Neural progenitor cell (in vitro differentiated cells): ENCODE measurements at regions not wholly inside any gene's neighbourhood (a gene's known extent, or its start where the extent isn't known, plus 50 kb on each side); places are given as distances from the start of the nearest gene placed in this dataset.

Experiments used
- DNase-seq: peaks from one replicate; pipeline ENCODE4 v3.0.0-alpha.2; 2016; ENCODE audit warnings: low spot score
- H2AFZ ChIP-seq: fragments of 200-600 bp; sonication (generic); replicated peaks from 2 replicates; pipeline ENCODE4 v1.6.1; 2016; ENCODE audit warnings: antibody characterized with exemption
- H3F3A ChIP-seq: fragments of 200-600 bp; sonication (generic); 2 replicates; pipeline ENCODE4 v1.6.1; 2016; ENCODE audit warnings: antibody characterized with exemption, low read depth
- H3K27ac ChIP-seq: fragments of 200-600 bp; sonication (generic); 2 replicates; pipeline ENCODE4 v1.5.1; 2016; ENCODE audit warnings: mild to moderate bottlenecking
- H3K27me3 ChIP-seq: fragments of 200-600 bp; sonication (generic); 2 replicates; pipeline ENCODE4 v1.6.1; 2016; ENCODE audit warnings: mild to moderate bottlenecking, moderate library complexity
- H3K36me3 ChIP-seq: fragments of 200-600 bp; sonication (generic); 2 replicates; pipeline ENCODE4 v1.5.1; 2016
- H3K4me1 ChIP-seq: fragments of 200-600 bp; sonication (generic); 2 replicates; pipeline ENCODE4 v1.6.1; 2016; ENCODE audit warnings: mixed run types
- H3K4me2 ChIP-seq: fragments of 200-600 bp; sonication (generic); 2 replicates; pipeline ENCODE4 v1.6.1; 2016
- H3K4me3 ChIP-seq: fragments of 200-600 bp; sonication (generic); 2 replicates; pipeline ENCODE4 v1.5.1; 2016
- H3K79me2 ChIP-seq: fragments of 200-600 bp; sonication (generic); 2 replicates; pipeline ENCODE4 v1.6.1; 2016; ENCODE audit warnings: low read depth
- H3K9ac ChIP-seq: fragments of 200-600 bp; sonication (generic); 2 replicates; pipeline ENCODE4 v1.6.1; 2016
- H3K9me3 ChIP-seq: fragments of 200-600 bp; sonication (generic); 2 replicates; pipeline ENCODE4 v1.5.1; 2016; ENCODE audit warnings: low read depth
- H4K20me1 ChIP-seq: fragments of 200-600 bp; sonication (generic); 2 replicates; pipeline ENCODE4 v1.6.1; 2016; ENCODE audit warnings: low read depth
- H3K27ac Mint-ChIP-seq: 3 replicates; pipeline ENCODE4 v1.8.0; 2021; ENCODE audit warnings: mixed read lengths
- H3K27me3 Mint-ChIP-seq: 2 replicates; pipeline ENCODE4 v1.8.0; 2022; ENCODE audit warnings: low read depth, mild to moderate bottlenecking, inconsistent platforms, moderate library complexity, mixed read lengths; ENCODE audit not compliant: insufficient read depth
- H3K36me3 Mint-ChIP-seq: 3 replicates; pipeline ENCODE4 v1.8.0; 2021; ENCODE audit warnings: mixed read lengths
- H3K4me1 Mint-ChIP-seq: 3 replicates; pipeline ENCODE4 v1.8.0; 2021; ENCODE audit warnings: mixed read lengths
- H3K4me3 Mint-ChIP-seq: 3 replicates; pipeline ENCODE4 v1.8.0; 2021; ENCODE audit warnings: mild to moderate bottlenecking, moderate library complexity, mixed read lengths
- H3K9me3 Mint-ChIP-seq: 3 replicates; pipeline ENCODE4 v1.8.0; 2020; ENCODE audit warnings: mixed read lengths
- CTCF ChIP-seq: fragments of 200-600 bp; sonication (generic); IDR thresholded peaks from 2 replicates; pipeline ENCODE4 v1.5.1; 2017; ENCODE audit warnings: antibody characterized with exemption, mild to moderate bottlenecking
- EZH2 ChIP-seq: fragments of 200-600 bp; sonication (generic); IDR thresholded peaks from 2 replicates; pipeline ENCODE4 v1.6.1; 2017; ENCODE audit warnings: antibody characterized with exemption, mild to moderate bottlenecking, moderate library complexity
- EZH2phosphoT487 ChIP-seq: fragments of 200-600 bp; sonication (generic); IDR thresholded peaks from 2 replicates; pipeline ENCODE4 v1.6.1; 2017; ENCODE audit warnings: antibody characterized with exemption

GRCh38 chr5:3351581-3352442 lies 243.8 kb upstream of the IRX1 start:
- Mint-ChIP-seq H3K4me3 (no peak overlapping the region), H3K9me3 (no peaks in the 10 kb centered on the region), H3K36me3 (no peaks in the 10 kb centered on the region), H3K4me1 (peaks cover 11% of the 10 kb centered on the region), H3K27ac (no peak overlapping the region), H3K27me3 (peaks cover 17% of the 10 kb centered on the region)
- Histone ChIP-seq H3K4me2 (no peak overlapping the region), H3K27me3 (no peaks in the 10 kb centered on the region), H3K9me3 (no peaks in the 10 kb centered on the region), H2AFZ (no peak overlapping the region), H3K9ac (no peak overlapping the region), H3K36me3 (no peaks in the 10 kb centered on the region), H3K4me1 (no peaks in the 10 kb centered on the region), H4K20me1 (no peaks in the 10 kb centered on the region), H3K79me2 (no peaks in the 10 kb centered on the region), H3K4me3 (no peak overlapping the region), H3K27ac (no peak overlapping the region), H3F3A (no peaks in the 10 kb centered on the region)
- no peak for DNase-seq
- TF ChIP-seq EZH2phosphoT487, result no peak
- no peak for TF ChIP-seq CTCF
- no peak for TF ChIP-seq EZH2

- H3K36me3 ChIP-seq, result no peaks in the 10 kb centered on the region
- H3K9ac ChIP-seq, result no peak overlapping the region
- no peak overlapping the region for H3K4me3 Mint-ChIP-seq
- H3K4me1 ChIP-seq, result no peaks in the 10 kb centered on the region
- H3F3A ChIP-seq, result no peaks in the 10 kb centered on the region
- H3K27me3 ChIP-seq, result no peaks in the 10 kb centered on the region
- H3K27ac Mint-ChIP-seq, result no peak overlapping the region
- TF ChIP-seq EZH2phosphoT487, result no peak
- no peak for TF ChIP-seq EZH2
- no peak for TF ChIP-seq CTCF
- no peak overlapping the region for H2AFZ ChIP-seq
- H3K27me3 Mint-ChIP-seq, result peaks cover 17% of the 10 kb centered on the region
- no peaks in the 10 kb centered on the region for H3K9me3 Mint-ChIP-seq
- no peak overlapping the region for H3K27ac ChIP-seq
- H3K4me2 ChIP-seq, result no peak overlapping the region
- H3K4me3 ChIP-seq, result no peak overlapping the region
- H3K36me3 Mint-ChIP-seq, result no peaks in the 10 kb centered on the region
- H4K20me1 ChIP-seq, result no peaks in the 10 kb centered on the region
- no peaks in the 10 kb centered on the region for H3K79me2 ChIP-seq
- H3K4me1 Mint-ChIP-seq, result peaks cover 11% of the 10 kb centered on the region
- no peak for DNase-seq
- no peaks in the 10 kb centered on the region for H3K9me3 ChIP-seq
Measured at GRCh38 chr5:3350781-3351180, 244.9 kb upstream of the IRX1 start.

- Histone ChIP-seq H3K79me2 (no peaks in the 10 kb centered on the region), H3K4me3 (no peak overlapping the region), H3K36me3 (no peaks in the 10 kb centered on the region), H3K4me1 (no peaks in the 10 kb centered on the region), H4K20me1 (no peaks in the 10 kb centered on the region), H3K4me2 (no peak overlapping the region), H2AFZ (no peak overlapping the region), H3K27ac (no peak overlapping the region), H3K9me3 (no peaks in the 10 kb centered on the region), H3F3A (no peaks in the 10 kb centered on the region), H3K27me3 (no peaks in the 10 kb centered on the region), H3K9ac (no peak overlapping the region)
- Mint-ChIP-seq H3K4me1 (peaks cover 6% of the 10 kb centered on the region), H3K4me3 (no peak overlapping the region), H3K27me3 (peaks cover 17% of the 10 kb centered on the region), H3K36me3 (no peaks in the 10 kb centered on the region), H3K27ac (peak overlapping the region; percentile 1), H3K9me3 (no peaks in the 10 kb centered on the region)
- TF ChIP-seq CTCF, result no peak
- no peak for TF ChIP-seq EZH2
- no peak for TF ChIP-seq EZH2phosphoT487
- no peak for DNase-seq
Measured at GRCh38 chr5:3349704-3350565, 245.7 kb upstream of the IRX1 start.
